ENCODE measurements at regions not wholly inside any gene's neighbourhood (a gene's known extent, or its start where the extent isn't known, plus 50 kb on each side); places are given as distances from the start of the nearest gene placed in this dataset.

DNA sequence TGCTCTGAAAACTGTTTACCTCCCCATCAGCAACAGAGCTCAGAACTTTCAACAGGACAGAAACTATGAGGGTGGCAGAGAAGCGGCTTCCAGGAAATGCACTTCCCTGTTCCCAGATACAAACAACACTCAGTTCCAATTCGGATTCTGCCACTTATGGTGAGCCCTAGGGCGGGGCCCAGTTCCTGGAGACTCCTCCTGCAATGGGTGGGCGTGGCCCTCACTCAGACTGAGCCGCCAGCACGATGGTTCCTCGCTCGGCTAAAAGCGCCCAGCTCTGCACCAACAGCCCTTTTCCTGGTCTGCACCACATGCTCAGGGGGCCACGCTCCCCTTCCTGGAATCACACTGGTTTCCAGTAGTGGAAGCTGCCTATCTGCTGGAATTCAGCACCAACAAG lies 314.1 kb downstream of the CTTN start:
- no peak for DNase-seq

DNA sequence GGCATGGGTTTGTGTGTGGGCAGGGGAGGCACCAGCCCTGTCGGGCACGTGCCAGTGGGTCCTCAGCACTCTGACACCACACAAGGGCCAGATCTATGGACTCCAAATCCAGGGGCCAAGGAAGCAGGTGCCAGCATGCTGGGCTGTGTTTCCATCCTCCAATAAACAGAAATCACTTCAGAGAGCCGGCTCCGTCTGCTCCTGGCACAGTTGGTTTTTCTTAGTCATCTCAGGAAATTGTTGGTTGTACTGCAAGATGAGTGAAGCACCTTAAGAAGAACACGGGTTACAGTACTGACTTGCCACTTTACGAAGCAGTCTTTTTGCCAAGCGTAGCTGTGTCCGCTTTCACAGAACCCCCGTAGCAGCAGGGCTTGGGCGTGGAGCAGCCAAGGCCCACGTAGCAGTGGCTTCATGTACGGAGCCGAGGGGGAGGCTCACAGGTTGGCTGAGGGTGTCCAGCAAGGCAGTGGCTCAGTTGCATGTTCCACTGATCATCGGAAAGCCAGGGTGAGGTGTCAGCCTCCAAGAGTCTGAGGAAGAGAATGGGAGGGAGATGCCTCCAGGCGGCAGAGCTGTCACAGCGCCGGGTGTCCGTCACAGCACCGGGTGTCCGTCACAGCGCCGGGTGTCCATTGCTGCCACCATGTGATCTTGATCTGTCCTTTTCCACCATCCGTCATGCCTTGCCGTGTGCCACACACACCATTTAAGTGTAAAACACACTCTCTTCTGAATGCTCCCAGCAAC lies 314.9 kb downstream of the CTTN start:
- no peak for DNase-seq

DNA sequence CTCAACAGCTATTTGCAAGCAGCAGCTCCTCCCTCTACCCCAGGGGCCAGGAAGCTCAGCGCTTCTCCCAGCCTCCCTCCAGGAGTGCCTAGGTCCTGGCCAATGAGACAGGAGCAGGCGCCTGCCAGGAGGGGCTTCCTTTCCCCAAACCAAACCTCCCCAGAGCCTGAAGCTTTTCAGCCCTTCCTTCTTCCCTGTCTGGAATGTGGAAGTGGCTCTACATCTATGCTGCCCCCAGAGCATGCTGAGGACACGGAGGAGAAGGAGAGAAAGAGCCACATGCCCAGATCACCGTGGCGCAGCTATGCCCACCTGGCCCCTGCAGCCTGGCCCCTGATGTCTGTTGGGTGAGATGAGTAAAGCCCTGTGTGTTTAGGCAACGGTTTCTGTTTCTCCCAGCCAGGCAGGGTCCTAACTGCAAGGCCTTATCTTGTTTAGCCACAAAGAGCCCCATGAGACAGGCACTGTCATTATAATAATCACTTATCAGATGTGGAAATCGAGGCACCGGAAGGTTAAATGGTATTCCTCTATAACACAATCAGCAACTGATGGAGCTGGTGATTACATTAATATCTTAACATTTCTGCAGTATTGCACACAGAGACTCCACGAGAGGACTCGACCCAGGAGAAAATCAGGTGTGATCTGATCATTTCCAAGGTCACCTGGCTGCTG lies 315.8 kb downstream of the CTTN start:
- no peak for DNase-seq

DNA sequence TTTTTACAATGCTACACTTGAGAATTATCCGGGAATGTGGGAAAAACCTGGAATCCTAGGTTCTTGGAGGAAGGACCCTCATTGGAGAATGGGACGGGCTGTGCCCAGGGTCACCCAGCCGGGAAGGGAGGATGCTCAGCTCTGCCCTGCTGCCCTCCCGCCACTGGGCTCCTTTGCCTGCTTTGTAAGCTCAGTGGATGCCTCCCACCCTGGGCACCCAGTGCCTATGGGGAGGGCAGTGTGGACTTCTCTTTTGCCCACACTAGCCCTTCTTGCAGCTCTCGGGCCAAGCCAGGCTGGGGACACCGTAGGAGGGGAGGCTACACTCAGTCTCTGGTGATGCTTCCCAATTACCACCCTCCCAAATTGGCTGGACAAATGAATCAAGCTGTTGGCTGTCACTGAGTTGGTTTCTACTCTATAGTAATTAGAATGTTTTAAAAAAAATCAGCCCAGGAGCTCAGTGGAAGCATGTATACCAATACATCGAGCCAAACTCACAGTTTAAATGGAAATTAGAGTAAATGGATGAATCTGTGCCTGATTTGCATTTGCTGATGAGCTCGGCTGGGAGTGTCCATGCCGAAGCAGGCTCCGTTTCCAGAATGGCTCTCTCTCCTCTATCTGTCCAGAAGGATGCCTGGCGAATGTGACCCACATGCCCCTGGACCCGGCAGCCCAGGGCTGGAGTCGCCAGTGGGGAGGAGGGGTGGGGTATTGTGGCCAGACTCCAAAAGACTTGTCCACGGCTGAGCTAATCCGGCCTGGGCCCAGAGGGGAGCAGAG lies 317.0 kb downstream of the CTTN start:
- DNase-seq, result no peak

DNA sequence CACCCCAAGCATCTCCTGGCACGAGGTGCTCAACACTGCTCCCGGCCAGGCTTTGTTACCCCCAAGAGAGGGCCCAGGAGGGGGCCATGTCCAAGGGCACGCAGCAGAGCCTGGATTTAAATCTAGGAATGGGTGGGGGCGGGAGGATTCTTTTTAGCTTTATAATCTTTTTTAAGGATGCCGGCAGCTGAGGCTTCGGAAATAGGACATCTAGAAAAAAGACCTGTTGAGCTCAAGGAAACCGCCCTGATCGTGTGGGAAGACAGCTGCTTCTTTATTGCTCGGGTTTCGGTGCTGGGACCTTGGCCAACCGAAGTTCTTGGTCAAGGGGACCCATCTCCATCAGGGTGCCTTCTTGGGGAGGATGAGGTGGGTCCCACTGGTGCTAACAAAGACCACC lies 317.9 kb downstream of the CTTN start:
- no peak for DNase-seq

DNA sequence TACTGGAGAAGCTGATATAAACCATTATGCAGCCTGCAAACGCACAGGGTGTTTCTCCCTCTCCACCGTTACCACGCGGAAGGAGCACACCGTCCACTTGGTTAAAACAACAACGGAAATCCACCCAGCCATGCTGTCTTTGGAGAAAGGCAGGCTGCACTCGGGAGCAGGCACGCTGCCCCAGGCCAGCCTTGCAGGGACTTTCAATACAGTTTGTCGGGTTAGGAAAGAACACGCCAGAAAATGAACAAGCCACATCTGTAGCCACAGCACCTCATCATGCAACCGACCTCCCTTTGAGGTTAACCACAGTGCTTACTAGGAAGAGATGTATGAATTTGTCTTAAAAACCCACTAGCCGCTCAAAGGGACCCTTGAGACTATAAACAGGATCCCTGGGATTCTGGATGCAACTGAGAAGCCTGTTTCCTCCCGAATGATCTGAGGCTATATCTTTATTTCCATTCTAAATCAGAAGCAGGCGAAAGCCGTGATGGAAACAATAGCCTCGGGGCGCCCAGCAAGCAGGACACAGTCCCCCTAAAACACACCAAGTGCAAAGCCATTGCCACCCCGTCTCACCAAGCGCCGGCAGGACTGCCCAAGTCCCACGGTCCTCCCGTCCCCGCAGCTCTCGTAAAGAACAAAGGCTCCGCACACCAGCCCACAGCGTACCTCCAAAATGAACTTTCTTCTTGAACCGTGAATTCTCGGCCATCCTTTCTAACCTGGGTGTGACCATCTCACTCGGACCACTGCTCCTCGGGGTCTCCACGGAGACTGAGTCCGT lies 318.9 kb downstream of the CTTN start:
- DNase-seq, result no peak

DNA sequence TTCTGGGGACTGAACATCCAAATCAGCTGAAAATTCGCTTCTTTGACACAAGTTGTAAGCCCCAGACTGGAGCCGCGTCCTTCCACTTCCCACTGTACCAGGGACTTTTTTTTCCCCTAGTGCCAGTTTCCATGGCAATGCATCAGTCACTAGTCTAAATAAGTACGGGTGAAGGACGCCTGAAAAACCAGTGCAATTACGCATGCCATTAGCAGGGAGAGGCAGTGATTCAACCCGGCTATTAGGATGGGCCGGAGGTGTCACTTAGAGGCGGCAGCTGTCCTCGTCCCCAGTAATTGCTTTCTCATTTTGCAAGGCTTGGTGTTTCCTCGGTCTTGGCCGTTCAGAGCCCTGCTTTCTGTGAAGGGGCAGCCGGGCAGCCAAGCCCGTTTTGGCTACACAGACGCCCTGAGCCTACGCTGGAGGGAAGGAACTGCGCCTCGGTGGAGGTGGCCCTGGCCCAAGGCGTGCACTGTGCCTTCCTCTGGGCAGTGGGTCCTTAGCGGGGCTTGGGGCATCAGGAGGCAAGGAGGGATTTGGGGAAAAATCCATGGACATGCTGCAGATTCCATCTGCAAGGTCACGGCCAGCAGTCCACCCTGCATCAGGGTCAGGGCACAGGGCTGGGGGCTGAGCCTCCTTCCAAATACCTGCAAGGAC lies 319.7 kb downstream of the CTTN start:
- no peak for DNase-seq

DNA sequence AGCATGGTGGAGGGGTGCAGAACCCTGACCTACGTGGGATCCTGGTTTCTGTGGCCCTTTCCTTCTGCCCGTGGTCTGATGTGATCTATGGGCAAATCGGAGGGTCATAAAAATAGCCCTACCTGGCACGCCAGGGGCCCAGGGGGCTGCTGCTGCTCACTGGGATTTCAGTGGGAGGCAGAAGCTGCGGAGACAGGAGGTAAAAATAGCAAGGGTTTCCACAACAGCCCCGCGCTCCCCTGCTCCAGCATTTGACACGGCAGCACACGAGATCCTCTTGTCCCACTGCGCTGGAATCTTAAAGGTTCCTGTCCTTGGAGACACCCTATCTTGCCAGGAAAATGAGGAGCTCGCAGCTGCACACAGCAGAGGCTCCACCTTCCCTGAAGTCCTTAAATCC lies 321.2 kb downstream of the CTTN start:
- no peak for DNase-seq

DNA sequence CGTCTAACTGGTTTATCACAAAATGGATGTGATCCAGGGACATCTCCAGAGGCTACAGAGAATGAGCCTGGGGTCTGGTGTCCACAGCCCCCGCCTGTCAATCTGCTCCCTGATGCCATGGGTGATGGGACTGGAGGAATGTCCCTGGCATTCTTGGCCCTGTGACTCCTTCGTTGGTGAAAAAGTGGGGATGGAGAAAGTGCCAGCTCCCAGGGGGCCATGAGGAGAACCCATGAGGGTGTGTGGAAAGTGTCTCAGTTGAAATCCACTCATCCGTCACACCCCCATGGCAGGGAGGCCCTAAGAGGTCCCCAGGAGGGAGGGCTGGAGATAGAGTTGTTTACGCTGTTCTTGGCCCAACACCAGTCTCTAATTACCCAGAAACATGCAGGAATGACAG lies 322.0 kb downstream of the CTTN start:
- no peak for DNase-seq

DNA sequence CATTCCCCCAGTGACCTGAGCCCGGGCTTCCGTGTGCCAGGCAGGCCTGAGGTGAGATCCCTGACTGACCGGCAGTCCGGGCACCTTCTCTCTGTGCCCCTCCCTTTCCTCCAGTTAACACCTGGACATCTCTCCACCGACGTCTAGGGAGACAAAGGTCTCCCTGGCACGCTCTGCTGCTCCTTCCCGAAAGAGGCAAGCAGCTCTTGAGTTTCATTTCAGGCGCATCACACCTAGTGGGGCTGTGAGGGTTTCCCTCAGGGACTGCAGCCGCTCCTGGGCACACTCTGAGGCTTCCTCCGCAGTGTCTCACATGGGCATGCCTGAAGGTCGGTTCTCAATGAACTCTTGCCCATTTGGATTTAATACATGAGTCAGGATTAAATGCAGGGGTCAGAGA lies 322.7 kb downstream of the CTTN start:
- DNase-seq, result no peak

DNA sequence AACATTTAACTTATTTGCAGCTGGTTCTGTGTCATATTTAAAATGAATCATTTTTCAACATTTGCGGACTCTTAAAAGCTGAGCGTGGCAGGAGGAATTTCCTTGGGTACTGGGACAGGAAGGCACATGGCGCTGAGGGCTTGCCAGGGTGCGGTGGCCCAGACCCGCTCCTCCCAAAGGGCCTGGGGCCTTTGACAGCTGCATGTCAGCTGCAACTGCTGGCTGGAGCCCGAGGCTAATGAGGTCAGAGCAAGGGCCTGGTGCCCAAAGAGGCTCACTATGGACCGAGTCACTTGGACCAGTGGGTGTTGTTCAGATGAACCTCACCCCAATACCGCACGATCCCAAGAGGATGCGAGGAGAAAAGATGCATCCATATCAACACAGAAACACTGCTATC lies 326.9 kb downstream of the CTTN start:
- DNase-seq, result no peak

DNA sequence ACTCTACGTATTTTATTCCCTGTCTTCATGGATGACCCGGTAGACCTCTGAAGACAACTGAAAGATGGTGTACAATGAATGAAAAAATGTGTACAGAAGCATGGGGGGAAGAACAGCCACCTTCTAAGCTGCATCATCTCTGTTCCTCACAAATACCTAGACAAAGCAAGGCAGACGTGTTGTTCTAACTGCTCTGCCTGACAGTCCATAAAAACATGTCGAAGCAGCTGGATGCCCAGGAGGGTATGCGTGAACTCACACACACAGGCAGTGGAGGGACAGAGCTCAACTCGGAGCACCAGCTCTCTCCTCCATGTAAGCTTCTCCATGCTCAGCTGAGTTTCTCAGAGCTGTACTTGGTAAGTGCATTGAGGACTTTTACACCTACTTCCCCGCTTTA lies 327.4 kb downstream of the CTTN start:
- no peak for DNase-seq

DNA sequence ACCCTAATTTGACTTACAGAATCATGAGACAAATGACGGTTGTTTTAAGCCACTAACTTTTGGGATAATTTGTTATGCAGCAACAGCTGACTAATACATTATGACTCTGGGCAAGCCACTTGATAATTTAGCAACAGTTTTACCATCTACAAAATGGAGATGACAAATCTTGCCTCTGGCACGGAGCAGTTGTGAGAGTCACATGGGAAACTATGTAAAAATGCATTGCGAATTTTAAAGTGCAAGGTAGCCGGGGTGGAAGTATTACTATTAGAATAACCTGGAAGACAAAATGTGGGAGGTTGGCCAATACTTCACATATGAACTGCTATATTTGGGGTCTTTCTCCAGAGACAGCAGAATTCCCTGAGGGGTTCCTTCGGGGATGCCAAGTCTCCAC lies 328.7 kb downstream of the CTTN start:
- DNase-seq, result no peak

DNA sequence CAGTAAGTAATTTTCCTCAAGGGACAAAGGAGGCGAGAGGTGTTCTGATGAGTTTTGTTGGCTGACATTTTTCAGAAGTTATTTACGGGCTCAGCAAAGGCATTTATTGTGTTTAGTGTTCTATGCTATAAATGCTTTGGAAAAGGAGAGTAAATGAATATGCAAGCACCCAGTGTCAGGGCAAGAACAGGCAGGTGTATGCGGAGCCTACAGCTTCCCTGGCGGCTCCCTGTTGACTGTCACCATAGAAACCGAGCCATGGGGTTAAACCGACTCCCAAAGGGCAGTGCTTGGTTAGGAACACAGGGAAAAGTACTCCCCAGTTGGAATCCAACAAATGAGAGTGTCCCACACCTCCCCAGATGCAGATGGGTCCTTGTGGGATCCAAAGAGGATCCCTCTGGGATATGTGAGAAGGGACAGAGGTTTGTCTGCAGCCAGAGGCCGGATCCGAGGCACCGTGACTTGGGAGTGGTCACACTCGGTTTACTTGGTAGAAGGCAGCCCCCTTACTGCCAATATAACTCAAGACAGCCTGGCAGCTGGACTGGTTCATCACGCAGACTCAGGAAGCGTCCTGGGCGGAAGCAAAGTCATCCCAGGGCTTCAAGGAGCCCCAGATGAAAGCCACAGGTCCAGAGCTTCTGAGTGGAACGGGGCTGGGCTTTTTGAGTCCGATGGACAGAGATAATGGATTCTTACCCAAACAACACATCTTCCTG lies 329.7 kb downstream of the CTTN start:
- DNase-seq, result peak; percentile 31

DNA sequence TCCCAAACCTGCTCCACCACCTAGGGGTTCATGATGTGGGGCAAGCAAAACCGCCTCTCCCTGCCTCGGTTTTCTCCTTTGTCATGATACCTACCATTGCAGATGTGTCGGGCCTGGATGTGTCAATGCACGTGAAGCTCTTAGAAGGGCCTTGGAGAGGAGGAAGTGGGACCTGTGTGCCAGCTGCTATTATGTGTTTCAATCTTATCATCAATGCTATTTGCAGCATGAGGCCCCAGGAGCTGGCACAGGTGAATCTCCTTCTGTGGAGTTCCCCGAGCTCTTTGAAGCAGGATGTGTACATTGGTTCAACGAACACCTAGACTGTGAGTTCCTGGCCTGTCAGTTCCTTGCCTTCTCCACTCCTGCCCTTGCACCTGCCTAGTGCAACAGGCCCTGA lies 331.6 kb downstream of the CTTN start:
- peak; percentile 42 for DNase-seq

DNA sequence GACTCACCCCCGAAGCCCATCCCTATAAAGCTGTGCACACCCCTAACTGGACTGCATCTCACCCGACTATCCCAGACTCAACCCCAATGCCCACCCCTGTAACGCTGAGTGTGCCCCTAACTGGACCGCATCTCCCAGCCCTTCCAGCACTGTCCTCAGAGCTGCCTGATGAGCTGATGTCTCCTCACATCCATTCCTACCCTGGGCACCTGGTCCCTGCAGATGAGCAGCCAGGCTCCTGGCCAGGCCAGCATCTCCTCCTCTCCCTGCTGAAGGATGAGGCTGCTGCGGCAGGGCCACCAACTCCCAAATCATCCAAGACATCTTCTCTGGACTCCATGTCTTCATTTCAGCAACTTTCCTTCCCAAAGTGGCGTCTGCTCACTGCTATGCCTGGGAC lies 332.1 kb downstream of the CTTN start:
- DNase-seq, result no peak

DNA sequence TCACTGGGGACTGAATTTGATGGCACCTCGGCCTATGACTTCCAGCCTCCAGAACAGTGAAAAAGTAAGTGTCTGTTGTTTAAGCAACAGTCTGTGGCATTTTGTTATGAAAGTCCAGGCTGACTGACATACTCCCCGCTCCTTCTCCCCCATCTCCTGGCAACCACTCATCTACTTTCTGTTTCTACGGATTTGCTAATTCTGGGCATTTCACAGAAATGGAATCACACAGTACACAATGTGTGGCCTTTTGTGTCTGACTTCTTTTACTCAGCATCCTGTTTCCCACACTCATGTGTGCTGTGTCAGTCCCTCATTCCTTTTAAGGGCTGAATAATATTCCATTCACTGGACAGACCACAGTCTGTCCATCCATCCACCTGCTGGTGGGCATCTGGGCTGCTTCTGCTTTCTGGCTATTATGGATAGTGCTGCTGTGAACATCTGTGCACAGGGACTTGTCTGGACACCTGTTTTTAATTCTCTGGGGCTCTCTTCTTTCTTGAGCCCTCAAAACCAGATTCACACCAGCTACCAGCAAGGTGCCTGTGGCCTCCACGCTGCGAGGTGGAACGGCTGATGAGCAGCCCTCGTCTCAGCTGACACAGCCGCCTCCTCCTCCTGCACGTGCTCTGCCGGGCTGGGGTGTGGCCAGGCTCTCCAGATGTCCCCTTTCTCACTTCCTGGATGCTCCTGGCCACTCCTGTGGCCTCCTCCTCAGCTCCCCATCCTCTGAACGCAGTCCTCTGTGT lies 333.1 kb downstream of the CTTN start:
- DNase-seq, result no peak

DNA sequence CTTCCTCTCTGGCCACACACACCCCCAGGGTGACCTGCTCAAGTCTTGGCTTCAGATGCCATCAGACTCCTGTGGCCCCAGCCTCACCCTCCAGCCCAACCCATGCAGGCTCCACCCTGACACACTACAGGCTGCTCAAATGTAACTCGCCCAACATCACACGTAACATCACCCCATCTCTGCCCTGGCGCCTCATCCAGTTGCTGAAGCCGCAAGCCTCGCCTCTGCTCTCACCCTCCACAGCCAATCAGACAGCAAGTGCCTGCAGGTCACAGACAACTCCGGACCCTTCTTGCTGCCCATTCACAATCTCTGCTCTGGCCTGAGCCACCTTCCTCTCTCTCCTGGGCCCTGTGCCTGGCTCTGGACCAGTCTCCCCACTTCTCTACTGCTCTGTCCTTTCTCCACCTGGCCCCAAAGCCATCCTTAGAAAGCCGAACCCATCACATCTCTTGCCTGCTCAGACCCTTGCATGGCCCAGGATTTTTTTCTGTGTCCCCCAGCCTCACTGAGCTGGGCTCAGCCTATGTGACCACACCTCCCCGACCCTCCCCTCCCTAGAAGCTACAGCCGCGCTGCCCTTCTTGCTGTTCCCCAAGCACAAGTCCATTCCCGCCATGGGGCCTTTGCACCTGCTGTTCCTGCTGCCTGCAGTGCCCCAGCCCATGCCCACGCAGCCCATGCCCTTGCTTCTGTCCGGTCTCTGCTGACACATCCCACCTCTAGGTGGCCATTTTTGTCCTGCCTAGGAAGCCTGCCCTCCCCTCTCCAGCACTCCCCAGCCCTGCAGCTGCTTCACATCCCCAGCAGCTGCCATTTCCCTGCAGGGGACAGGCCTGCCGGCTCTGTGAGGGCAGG lies 333.9 kb downstream of the CTTN start:
- DNase-seq, result no peak

DNA sequence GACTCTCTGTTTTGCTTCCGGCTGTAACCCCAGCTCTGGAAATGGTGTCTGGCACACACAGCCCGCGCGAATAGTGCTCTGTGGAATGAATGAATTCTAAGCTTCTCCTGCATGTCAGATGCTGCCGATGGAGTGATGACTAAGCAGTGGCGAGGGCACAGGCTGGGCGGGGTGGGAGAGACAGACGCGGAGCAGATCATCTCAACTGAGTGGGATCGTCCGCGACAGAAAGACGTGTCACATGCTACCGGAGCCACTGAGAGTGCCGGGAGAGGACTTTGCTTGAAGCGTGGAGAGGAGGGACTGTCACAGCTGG lies 334.5 kb downstream of the CTTN start:
- no peak for DNase-seq

Measured in NCI-H510A (cell line).